ENCODE measurements at regions not wholly inside any gene's neighbourhood (a gene's known extent, or its start where the extent isn't known, plus 50 kb on each side); places are given as distances from the start of the nearest gene placed in this dataset.

DNA sequence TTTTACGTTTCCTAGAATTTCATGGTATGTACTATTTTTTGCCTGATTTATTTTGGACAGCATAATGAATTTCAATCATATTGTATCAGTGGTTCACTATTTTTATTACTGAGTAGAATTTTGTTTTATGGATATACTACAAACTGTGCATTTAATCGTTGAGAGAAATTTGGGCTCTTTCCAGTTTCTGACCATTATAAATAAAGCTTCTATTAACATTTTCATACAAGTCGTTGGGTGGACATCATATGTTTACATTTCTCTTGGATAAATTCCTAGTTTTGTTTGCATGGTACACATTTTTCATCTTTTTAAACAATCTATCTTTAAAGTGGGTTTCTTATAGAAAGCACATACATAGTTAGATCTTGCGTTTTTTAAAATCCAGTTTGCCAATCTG lies 472.7 kb upstream of the MAGEB18 start:
- TF ChIP-seq, protein P1, sequence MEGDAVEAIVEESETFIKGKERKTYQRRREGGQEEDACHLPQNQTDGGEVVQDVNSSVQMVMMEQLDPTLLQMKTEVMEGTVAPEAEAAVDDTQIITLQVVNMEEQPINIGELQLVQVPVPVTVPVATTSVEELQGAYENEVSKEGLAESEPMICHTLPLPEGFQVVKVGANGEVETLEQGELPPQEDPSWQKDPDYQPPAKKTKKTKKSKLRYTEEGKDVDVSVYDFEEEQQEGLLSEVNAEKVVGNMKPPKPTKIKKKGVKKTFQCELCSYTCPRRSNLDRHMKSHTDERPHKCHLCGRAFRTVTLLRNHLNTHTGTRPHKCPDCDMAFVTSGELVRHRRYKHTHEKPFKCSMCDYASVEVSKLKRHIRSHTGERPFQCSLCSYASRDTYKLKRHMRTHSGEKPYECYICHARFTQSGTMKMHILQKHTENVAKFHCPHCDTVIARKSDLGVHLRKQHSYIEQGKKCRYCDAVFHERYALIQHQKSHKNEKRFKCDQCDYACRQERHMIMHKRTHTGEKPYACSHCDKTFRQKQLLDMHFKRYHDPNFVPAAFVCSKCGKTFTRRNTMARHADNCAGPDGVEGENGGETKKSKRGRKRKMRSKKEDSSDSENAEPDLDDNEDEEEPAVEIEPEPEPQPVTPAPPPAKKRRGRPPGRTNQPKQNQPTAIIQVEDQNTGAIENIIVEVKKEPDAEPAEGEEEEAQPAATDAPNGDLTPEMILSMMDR (IDR thresholded peaks at IDR 0.05; ENCODE audit: unreplicated experiment) = no peak
- no peak overlapping the region for H3K4me3 Mint-ChIP-seq
- no peaks in the 10 kb centered on the region for H3K27me3 Mint-ChIP-seq (ENCODE audit: low read depth)
- H3K36me3 Mint-ChIP-seq = no peaks in the 10 kb centered on the region
- no peak for DNase-seq (ENCODE audit: low spot score in 2 of 2, unreplicated experiment in 2 of 2)
- no peaks in the 10 kb centered on the region for H3K4me1 Mint-ChIP-seq
- no peak overlapping the region for H3K27ac Mint-ChIP-seq
- H3K9me3 Mint-ChIP-seq = peaks cover 11% of the 10 kb centered on the region

GRCh38 chrX:25667681-25668080 lies 470.5 kb upstream of the MAGEB18 start:
- H3K27me3 Mint-ChIP-seq (ENCODE audit: low read depth) = no peaks in the 10 kb centered on the region
- H3K4me1 Mint-ChIP-seq = no peaks in the 10 kb centered on the region
- TF ChIP-seq, protein P1 (IDR thresholded peaks at IDR 0.05; ENCODE audit: unreplicated experiment) = no peak
- DNase-seq (ENCODE audit: low spot score in 2 of 2, unreplicated experiment in 2 of 2) = no peak
- H3K9me3 Mint-ChIP-seq = peaks cover 6% of the 10 kb centered on the region
- no peak overlapping the region for H3K4me3 Mint-ChIP-seq
- H3K27ac Mint-ChIP-seq = no peak overlapping the region
- H3K36me3 Mint-ChIP-seq = no peaks in the 10 kb centered on the region

- Mint-ChIP-seq H3K4me3 (no peak overlapping the region), H3K27ac (no peak overlapping the region), H3K27me3 (ENCODE audit: low read depth) (no peaks in the 10 kb centered on the region), H3K36me3 (no peaks in the 10 kb centered on the region), H3K4me1 (no peaks in the 10 kb centered on the region), H3K9me3 (peaks cover 11% of the 10 kb centered on the region)
- TF ChIP-seq, protein P1 (IDR thresholded peaks at IDR 0.05; ENCODE audit: unreplicated experiment) = no peak
- DNase-seq (ENCODE audit: low spot score in 2 of 2, unreplicated experiment in 2 of 2) = no peak
Measured at GRCh38 chrX:25674776-25675175, 463.4 kb upstream of the MAGEB18 start.

GRCh38 chrX:25701876-25702275 lies 436.3 kb upstream of the MAGEB18 start:
- DNase-seq (ENCODE audit: low spot score in 2 of 2, unreplicated experiment in 2 of 2) = no peak
- peaks cover 2% of the 10 kb centered on the region for H3K36me3 Mint-ChIP-seq
- H3K27ac Mint-ChIP-seq = no peak overlapping the region
- no peaks in the 10 kb centered on the region for H3K4me1 Mint-ChIP-seq
- H3K27me3 Mint-ChIP-seq (ENCODE audit: low read depth) = no peaks in the 10 kb centered on the region
- peaks cover 45% of the 10 kb centered on the region for H3K9me3 Mint-ChIP-seq
- TF ChIP-seq, protein P1 (IDR thresholded peaks at IDR 0.05; ENCODE audit: unreplicated experiment) = no peak
- H3K4me3 Mint-ChIP-seq = no peak overlapping the region

- H3K27ac Mint-ChIP-seq = no peak overlapping the region
- no peaks in the 10 kb centered on the region for H3K4me1 Mint-ChIP-seq
- H3K36me3 Mint-ChIP-seq = no peaks in the 10 kb centered on the region
- H3K27me3 Mint-ChIP-seq (ENCODE audit: low read depth) = no peaks in the 10 kb centered on the region
- peaks cover 8% of the 10 kb centered on the region for H3K9me3 Mint-ChIP-seq
- H3K4me3 Mint-ChIP-seq = no peak overlapping the region
- TF ChIP-seq, protein P1 (IDR thresholded peaks at IDR 0.05; ENCODE audit: unreplicated experiment) = no peak
- no peak for DNase-seq (ENCODE audit: low spot score in 2 of 2, unreplicated experiment in 2 of 2)
Measured at GRCh38 chrX:25717122-25717521, 421.0 kb upstream of the MAGEB18 start.

- H3K4me1 Mint-ChIP-seq = no peaks in the 10 kb centered on the region
- no peaks in the 10 kb centered on the region for H3K27me3 Mint-ChIP-seq (ENCODE audit: low read depth)
- TF ChIP-seq, protein P1 (IDR thresholded peaks at IDR 0.05; ENCODE audit: unreplicated experiment) = no peak
- no peaks in the 10 kb centered on the region for H3K36me3 Mint-ChIP-seq
- H3K9me3 Mint-ChIP-seq = peaks cover 20% of the 10 kb centered on the region
- no peak overlapping the region for H3K27ac Mint-ChIP-seq
- H3K4me3 Mint-ChIP-seq = no peak overlapping the region
- DNase-seq (ENCODE audit: low spot score in 2 of 2, unreplicated experiment in 2 of 2) = no peak
Measured at GRCh38 chrX:25721564-25721963, 416.6 kb upstream of the MAGEB18 start.

Measured in mesothelial cell of epicardium (in vitro differentiated cells).